Activated T-cell treated with anti-CD3 and anti-CD28 coated beads for 24 hours (primary cell): ENCODE measurements at regions not wholly inside any gene's neighbourhood (a gene's known extent, or its start where the extent isn't known, plus 50 kb on each side); places are given as distances from the start of the nearest gene placed in this dataset.

ENCODE experiments used
- DNase-seq: peaks from one replicate; pipeline ENCODE4 v3.0.0-alpha.2; 2020; ENCODE audit warnings: low read depth

DNA sequence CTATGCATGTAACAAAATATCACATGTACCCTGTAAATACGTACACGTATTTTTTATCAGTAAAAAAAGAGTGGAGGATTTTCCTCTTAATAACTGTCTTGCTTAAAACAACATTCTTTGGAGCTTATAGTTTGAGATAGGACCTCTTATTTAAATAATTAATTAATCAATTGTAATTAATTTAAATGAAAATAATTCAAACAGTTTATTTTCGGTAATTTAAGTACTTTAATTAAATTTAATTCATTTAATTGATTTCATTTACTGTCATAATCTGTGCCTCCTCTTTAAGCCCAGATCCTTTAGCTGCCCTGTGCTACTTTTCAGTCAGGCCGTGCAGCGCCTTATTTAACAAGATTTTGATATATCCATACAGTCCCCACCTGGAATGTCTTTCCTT is 427.0 kb downstream of the HLX start:
- no peak for DNase-seq

DNA sequence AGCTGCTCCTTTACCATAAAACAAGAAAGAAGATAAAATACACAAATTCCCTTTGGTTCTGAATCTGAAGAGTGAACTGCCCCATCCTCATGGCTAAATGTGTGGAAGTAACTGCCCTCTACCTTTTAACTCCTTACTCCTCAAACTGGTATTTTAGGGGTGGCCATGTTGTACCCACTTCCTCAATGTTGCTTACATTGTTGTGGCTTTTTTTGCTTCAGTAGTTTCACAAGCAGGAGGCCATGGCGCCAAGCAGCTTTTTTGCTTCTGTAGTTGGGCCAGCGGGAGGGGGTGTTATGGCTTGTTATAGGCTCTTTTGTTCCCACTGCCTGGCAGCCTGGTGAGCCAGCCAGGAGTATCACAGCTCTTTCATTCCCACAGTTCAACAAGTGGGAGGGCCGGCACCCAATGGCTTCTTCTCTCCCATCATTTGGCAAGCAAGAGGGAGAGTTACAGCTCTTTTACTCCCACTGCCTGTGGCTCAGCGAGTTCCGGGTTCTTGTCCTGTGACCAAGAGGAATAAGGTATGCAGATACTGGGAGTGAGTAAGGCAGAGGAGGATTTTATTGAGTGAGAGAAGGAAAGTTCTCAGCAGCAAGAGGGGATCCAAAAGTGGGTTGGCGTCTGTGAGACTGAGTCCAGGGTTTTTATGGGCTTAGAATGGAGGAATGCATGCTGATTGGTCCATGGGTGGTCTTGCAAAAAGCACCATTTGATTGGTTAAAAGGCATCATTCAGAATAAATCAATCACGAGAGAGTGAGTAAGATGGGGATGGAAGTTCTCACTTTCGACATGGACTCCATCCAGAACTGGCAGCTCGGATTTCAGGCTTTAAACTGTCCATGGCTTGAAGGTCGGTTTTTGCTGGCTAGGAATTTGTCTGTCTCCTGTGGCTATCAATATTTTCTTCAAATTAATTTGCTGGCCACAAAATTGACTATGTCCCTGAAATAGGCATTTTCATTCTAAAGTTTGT is 429.6 kb downstream of the HLX start:
- DNase-seq = no peak

- no peak for DNase-seq
These were observed 430.5 kb downstream of the HLX start for GRCh38 chr1:221309723-221310122.

- no peak for DNase-seq
These were observed 430.9 kb downstream of the HLX start for GRCh38 chr1:221310180-221310579.

- no peak for DNase-seq
These were observed 426.6 kb downstream of the DUSP10 start for GRCh38 chr1:221315330-221315729.

GRCh38 chr1:221316491-221317056 is 425.3 kb downstream of the DUSP10 start:
- DNase-seq = no peak

- DNase-seq = no peak
These were observed 424.4 kb downstream of the DUSP10 start for GRCh38 chr1:221317537-221317936.

- no peak for DNase-seq
These were observed 413.9 kb downstream of the DUSP10 start for GRCh38 chr1:221327954-221328353.

DNA sequence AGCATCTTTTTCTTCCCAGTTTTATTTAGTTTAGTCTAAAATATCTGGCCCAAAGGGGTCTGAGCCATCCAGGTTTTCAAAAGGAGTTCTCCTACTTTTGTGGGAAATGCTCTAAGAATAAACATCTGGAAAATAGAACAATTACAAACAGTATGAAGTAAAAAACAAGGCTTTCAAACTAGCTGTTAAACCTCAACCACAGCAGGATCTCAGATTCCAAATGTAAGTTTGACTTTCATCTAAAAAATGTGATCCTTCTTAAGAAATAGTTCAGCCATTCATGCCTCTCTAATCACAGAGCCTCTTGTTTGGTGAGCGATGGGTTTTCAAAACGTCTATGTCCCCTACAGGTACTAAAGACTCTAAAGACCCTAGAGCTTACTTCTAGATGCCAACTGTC is 413.5 kb downstream of the DUSP10 start:
- DNase-seq = no peak

GRCh38 chr1:221331273-221332183 is 410.4 kb downstream of the DUSP10 start:
- no peak for DNase-seq

DNA sequence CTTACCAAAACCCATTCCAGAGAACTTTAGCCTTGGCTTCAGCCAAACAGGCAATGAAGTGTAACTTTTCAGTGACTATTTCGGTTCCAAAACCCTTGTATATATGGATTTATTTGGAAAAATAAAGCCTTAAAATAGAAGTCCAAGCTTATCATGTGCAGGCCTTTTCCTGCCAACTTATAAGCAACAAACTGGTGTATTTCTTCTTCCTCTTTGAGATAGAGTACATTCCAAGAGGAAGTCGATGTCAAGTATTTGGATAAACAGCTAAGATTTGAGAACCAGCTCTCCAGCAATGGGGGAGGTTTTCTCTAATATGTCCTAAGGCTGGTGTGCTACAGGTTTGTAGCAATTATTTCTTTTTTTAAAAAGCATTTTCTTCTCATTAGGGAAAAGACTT is 407.8 kb downstream of the DUSP10 start:
- no peak for DNase-seq

GRCh38 chr1:221335161-221336101 is 406.5 kb downstream of the DUSP10 start:
- no peak for DNase-seq

DNA sequence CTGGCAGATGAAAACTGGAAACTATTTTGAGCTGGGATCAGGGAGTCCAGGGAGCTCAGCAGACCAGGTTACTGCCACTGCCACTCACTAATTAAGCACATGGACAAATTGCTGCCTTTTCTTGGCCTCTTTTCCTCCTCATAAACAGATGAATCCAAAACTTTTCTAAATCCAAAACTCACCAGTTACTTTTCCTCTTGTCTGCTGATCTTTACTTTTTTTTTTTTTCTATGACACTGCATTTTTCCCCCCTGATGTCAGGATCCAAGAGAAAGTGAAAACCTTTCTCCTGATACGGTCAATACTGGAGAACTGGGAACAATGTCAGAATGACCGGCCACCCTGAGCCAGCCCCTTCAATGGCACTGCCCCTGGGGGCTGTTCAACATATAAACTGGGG is 405.8 kb downstream of the DUSP10 start:
- DNase-seq = no peak

DNA sequence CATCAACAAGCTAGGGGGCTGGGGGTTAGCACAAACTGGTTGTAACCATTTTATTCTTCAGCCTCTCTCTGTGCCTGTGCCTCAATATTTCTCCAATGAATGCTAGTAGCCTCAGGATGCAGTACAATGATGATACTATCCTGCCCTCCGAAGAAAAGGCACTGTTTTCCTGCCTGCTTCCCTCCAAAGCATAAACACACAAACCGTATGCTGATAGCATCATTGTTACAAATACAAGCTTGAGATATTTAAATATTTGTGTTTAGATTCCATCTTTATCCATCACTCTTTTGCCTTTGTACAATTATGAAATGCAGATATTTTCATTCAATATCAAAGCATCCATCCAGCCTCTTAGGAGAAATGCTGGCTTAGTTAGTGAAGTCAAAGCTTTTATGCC is 404.8 kb downstream of the DUSP10 start:
- no peak for DNase-seq

GRCh38 chr1:221343136-221343535 is 398.8 kb downstream of the DUSP10 start:
- no peak for DNase-seq

GRCh38 chr1:221343607-221344006 is 398.3 kb downstream of the DUSP10 start:
- DNase-seq = no peak

GRCh38 chr1:221344693-221345092 is 397.2 kb downstream of the DUSP10 start:
- DNase-seq = no peak

GRCh38 chr1:221347706-221348105 is 394.2 kb downstream of the DUSP10 start:
- DNase-seq = no peak

DNA sequence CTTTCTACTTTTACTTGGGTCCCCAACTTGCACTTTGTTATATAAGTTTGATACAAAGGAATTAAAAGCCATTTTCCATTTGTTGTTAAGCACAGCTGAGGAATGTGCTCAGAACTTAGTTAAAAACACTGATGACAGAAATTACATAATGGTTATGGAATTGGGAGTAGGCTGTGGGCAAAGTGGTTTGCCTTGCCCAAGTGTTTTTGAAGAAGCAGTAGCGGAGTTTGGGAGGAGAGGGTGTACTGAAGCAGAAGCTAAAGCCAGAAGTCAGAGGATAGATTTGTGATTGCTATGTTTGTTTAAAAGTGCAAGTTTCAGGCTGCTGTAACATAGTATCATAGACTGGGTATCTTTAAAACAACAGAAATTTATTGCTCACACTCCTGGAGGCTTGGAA is 391.8 kb downstream of the DUSP10 start:
- DNase-seq = no peak

DNA sequence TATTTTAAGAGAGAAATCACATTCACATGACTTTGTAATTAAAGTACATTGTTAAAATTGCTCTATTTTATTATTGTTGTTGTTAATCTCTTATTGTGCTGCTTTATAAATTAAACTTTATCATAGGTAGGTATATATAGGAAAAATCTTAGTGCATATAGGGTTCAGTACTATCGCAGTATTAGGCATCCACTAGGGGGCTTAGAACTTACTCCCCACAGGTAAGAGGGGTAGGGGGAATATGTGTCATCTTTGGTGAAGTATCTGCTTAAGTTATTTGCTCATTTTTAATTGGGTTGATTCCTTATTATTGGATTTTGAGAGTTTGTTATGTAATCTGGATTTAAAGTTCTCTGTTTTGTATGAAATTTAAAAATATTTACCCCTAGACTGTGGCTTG is 385.2 kb downstream of the DUSP10 start:
- no peak for DNase-seq

DNA sequence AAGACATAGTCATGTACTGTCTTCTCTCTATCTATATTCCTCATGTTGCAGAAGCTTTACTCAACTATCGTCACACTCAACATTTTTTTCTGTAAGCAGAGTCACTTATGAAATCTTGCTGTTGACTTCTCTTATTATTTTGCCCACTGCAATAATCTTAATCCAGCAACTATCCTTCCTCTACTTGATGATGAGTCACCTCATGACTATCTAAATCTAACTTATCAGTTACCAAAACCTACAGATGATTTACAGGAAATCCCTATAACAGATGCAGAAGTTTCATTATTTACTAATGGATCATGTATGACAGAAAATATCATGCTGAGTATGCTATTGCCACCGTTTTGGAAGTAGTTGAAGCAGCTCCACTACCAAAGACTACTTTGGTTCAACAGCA is 378.9 kb downstream of the DUSP10 start:
- DNase-seq = no peak
